Activated T-helper 1 cell treated with anti-CD3 and anti-CD28 coated beads, Interleukin-12 subunit alpha, Interleukin-12 subunit beta, Interleukin-2, Interleukin-4 antibody, amounts not matched to agents 30 ng/mL and 10 ng/mL and 1 ng/mL, durations not matched to agents 14 hours and 24 hours and 36 hours (primary cell): ENCODE measurements at regions not wholly inside any gene's neighbourhood (a gene's known extent, or its start where the extent isn't known, plus 50 kb on each side); places are given as distances from the start of the nearest gene placed in this dataset.
"Not testable (repeated sequence)": the region's sequence is repeated elsewhere in the genome, so short reads cannot be mapped to it uniquely, and the experiment has no call there.

Experiments used
- DNase-seq: peaks from one replicate; pipeline ENCODE4 v3.0.0; 2021; ENCODE audit warnings: low spot score
- H3K27ac Mint-ChIP-seq: one replicate; pipeline ENCODE4 v1.8.0; 2021; ENCODE audit warnings: mild to moderate bottlenecking, mixed read lengths
- H3K27me3 Mint-ChIP-seq: one replicate; pipeline ENCODE4 v1.8.0; 2022; ENCODE audit warnings: mild to moderate bottlenecking, moderate library complexity, mixed read lengths; ENCODE audit not compliant: insufficient read depth
- H3K36me3 Mint-ChIP-seq: one replicate; pipeline ENCODE4 v1.8.0; 2021; ENCODE audit warnings: low read depth, mixed read lengths
- H3K4me1 Mint-ChIP-seq: one replicate; pipeline ENCODE4 v1.8.0; 2021; ENCODE audit warnings: low read depth, mixed read lengths
- H3K4me3 Mint-ChIP-seq: one replicate; pipeline ENCODE4 v1.8.0; 2021; ENCODE audit warnings: mild to moderate bottlenecking, moderate library complexity, mixed read lengths
- H3K9me3 Mint-ChIP-seq: one replicate; pipeline ENCODE4 v1.8.0; 2021; ENCODE audit warnings: mixed read lengths
- intact Hi-C: fragments of 100-400 bp; cut with micrococcal nuclease; formaldehyde crosslinking; loops from one replicate; pipeline ENCODE4 v1.15.1; 2024

DNA sequence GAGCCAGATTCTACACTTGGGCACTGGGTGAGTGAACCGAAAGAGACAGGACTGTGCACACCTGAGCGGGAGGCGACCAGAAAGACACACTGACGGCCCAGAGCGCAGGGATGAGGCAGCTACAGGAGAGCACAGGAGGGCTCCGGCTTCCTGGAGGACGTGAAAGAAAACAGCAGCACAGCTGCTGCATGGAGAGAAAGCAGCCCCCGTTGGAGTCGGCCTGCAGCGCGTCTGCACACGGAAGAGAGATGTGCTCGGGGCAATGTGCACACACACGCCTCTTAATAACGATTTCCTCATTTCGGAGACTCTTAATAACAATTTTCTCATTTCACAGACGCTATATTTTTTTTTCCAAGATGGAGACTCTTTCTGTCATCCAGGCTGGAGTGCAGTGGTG is 160.4 kb downstream of the CTTN start:
- intact Hi-C loops = no loop called here
- DNase-seq = no peak
- no peaks in the 10 kb centered on the region for H3K36me3 Mint-ChIP-seq
- H3K27ac Mint-ChIP-seq = no peak overlapping the region
- no peak overlapping the region for H3K4me3 Mint-ChIP-seq
- H3K9me3 Mint-ChIP-seq = no peaks in the 10 kb centered on the region
- peaks cover 2% of the 10 kb centered on the region for H3K27me3 Mint-ChIP-seq
- H3K4me1 Mint-ChIP-seq = no peaks in the 10 kb centered on the region

DNA sequence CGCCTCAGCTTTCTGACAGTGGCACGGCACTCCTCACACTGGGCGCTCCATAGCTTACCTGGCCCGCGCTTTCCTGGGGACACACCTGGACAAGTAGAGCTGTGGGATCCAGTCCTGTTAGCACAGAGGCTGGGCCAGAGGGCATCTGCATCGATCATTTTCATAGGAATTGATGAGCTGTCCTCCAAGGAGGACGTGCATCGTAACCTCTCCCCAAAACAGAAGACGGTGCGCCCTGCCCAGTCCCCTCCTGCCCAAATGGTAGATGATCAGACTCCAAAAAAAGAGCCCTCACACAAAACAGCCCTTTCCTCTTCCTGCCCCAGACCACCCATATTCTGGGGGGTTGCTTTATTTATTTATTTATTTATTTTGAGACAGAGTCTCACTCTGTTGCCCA is 161.2 kb downstream of the CTTN start:
- H3K4me3 Mint-ChIP-seq = no peak overlapping the region
- H3K27me3 Mint-ChIP-seq = peaks cover 4% of the 10 kb centered on the region

DNA sequence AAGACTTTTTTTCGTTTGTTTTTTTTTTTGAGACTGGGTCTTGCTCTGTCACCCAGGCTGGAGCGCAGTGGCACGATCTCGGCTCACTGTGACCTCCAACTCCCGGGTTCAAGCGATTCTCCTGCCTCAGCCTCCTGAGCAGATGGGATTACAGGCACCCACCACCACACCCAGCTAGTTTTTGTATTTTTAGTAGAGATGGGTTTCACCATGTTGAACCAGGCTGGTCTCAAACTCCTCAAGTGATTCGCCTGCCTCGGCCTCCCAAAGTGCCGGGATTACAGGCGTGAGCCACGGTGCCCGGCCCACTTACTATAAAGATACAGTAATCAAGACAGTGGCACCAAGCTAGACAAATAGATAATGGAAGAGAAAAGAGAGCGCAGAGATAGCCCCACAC is 162.3 kb downstream of the CTTN start:
- H3K4me3 Mint-ChIP-seq, H3K36me3 Mint-ChIP-seq, DNase-seq, H3K9me3 Mint-ChIP-seq, H3K27ac Mint-ChIP-seq, H3K4me1 Mint-ChIP-seq, intact Hi-C loops, H3K27me3 Mint-ChIP-seq: not testable (repeated sequence)

More for the DNA sequence above, 161.2 kb downstream of the CTTN start:
- DNase-seq = no peak
- H3K27ac Mint-ChIP-seq = no peak overlapping the region
- H3K9me3 Mint-ChIP-seq = no peaks in the 10 kb centered on the region
- no peaks in the 10 kb centered on the region for H3K4me1 Mint-ChIP-seq
- H3K36me3 Mint-ChIP-seq = no peaks in the 10 kb centered on the region
- intact Hi-C loops = no loop called here

DNA sequence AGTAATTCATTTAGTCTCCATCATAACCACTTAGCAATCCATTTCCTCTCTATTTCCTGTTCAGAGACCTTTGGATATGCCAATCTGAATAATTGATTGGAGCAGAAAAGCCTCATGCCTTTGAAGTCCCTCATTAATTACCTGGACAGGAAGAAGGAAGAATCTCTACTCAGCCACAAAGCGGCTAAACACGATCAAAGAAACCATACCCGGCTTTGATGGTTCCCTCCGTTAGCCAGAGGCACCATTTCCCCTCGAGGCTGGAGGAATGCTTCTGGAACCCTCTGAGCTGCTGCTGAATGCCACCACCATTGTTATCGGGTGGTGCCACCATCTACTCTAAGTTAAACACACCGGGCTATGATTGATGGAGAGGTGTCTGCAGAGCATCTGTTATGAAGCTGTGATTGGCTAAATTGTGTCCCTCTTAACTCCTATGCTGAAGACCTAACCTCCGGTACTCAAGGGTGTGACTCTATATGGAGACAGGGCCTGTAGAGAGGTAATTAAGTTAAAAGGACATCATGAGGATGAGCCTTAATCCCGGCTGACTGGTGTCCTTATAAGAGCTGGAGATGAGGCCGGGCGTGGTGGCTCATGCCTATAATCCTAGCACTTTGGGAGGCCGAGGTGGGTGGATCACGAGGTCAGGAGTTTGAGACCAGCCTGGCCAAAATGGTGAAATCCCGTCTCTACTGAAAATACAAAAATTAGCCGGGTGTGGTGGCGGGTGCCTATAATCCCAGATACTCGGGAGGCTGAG is 168.6 kb downstream of the CTTN start:
- intact Hi-C loops = no loop called here
- no peak overlapping the region for H3K27ac Mint-ChIP-seq
- DNase-seq = no peak
- H3K4me1 Mint-ChIP-seq = no peaks in the 10 kb centered on the region
- no peak overlapping the region for H3K4me3 Mint-ChIP-seq
- H3K9me3 Mint-ChIP-seq = no peaks in the 10 kb centered on the region
- no peaks in the 10 kb centered on the region for H3K36me3 Mint-ChIP-seq
- H3K27me3 Mint-ChIP-seq = peaks cover 7% of the 10 kb centered on the region

DNA sequence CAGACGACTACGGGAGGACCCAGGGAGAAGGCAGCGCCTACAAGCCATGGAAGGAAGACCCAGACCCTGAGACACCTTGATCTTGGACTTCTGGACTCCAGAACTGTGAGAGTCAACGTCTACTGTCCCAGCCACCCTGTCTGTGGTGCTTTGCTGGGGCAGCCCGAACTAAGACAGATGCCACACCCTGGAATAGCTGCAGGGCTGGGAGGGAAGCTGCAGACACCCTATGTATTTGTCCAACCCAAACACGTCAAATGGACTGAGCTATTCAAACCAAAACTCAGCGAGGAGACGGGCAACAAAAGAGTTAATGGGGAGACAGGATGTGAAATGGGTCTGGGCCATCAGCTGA is 169.3 kb downstream of the CTTN start:
- peaks cover 7% of the 10 kb centered on the region for H3K27me3 Mint-ChIP-seq
- H3K4me1 Mint-ChIP-seq = no peaks in the 10 kb centered on the region

DNA sequence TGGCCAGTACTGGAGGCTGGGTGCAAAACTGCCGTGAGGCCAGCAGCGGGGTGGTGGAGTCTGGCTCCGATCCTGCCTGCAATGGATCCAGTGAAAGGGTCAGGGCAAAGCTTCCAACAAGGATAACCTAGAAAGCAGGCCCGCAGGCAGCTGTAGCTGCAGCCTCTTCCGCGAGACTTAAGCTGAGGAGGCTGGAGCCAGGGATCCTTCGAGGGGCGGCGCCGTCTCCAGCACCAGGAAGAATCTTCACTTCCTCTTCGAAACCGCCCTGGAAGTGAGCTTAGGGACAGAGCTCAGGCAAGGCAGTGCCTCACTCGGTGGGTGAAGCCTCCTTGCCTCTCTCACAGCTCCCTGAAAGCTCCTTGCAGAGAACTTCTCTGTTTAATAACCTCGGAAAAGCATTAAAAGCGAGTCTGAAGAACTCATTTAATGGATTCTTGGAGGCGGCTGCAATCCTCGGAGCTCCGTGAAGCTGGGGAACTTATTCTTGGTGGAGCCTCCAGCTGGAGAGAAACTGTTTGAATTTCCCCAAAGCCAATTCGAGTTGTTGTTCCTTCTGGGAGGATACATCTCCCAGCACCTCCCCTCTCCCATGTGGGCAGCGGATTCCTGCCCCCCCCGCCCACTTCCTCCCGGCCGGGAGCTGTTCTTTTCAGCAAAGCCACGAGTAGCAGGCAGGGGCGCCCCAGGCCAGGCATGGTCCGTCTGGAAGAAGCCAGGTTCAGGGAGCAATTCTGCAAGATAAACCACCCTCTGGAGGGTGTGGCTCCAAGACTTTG is 169.9 kb downstream of the CTTN start:
- Mint-ChIP-seq H3K4me3 (no peak overlapping the region), H3K27ac (no peak overlapping the region), H3K9me3 (no peaks in the 10 kb centered on the region), H3K36me3 (no peaks in the 10 kb centered on the region), H3K4me1 (no peaks in the 10 kb centered on the region), H3K27me3 (peaks cover 7% of the 10 kb centered on the region)
- intact Hi-C loops = no loop called here
- DNase-seq = no peak

More for the DNA sequence above, 169.3 kb downstream of the CTTN start:
- Mint-ChIP-seq H3K36me3 (no peaks in the 10 kb centered on the region), H3K27ac (no peak overlapping the region), H3K4me3 (no peak overlapping the region), H3K9me3 (no peaks in the 10 kb centered on the region)
- intact Hi-C loops = no loop called here
- no peak for DNase-seq

DNA sequence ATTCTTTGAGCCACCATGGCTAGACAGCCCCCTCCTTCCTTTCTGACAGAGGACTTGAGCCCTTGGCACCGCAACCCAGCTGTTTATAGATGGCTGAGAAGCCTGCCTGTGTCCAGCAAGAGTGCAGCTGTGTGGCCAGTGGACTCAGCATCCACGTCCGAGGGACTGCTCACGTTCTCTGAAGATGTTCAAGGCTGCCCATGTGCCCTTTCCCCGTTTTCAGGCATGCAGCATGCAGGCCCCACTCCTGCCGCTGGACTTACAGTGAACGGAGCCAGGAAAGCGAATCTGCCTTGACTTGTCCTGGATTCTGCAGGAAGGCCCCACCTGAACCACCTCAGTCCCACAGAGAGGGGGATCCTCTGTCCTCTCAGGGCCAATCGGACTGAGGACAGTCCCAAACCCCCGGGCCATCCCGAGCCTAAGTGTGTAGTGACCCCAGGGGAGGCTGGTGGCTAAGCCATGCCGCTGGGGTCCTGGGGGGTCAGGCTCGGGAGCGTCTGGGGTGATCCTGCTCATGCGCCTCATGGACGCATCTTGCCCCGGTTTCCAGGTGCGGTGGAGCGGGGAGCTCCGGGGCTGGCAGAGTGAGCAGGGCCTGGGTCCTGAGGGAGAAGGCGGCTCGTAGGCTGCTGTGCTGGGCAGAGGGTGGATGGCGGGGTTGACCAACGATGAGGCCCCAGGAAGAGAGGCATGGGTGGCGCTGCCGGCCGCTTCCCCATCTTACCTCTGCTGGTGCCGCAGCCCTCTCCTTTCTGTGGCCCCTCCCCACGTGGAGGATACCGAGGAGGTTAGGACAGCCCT is 170.7 kb downstream of the CTTN start:
- H3K4me1 Mint-ChIP-seq = no peaks in the 10 kb centered on the region
- no peaks in the 10 kb centered on the region for H3K9me3 Mint-ChIP-seq
- no peaks in the 10 kb centered on the region for H3K36me3 Mint-ChIP-seq
- H3K27ac Mint-ChIP-seq = no peak overlapping the region
- DNase-seq = no peak
- peaks cover 7% of the 10 kb centered on the region for H3K27me3 Mint-ChIP-seq
- no peak overlapping the region for H3K4me3 Mint-ChIP-seq
- intact Hi-C loops = no loop called here

DNA sequence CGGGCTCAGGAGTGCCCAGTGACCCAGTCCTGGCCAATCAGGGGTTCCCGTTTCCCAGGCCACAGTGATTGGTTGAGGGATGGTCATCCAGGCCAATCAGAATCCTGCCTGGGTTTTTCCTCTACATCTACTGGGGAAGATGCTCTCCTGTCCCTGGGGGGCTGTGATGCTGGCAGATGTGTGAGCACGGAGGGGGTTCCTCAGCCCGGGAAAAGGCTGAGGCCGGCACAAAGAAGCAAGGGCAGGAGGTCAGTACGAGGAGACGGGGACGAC is 171.2 kb downstream of the CTTN start:
- intact Hi-C loops = no loop called here
- peaks cover 7% of the 10 kb centered on the region for H3K27me3 Mint-ChIP-seq
- no peak for DNase-seq
- H3K4me1 Mint-ChIP-seq = no peaks in the 10 kb centered on the region
- H3K36me3 Mint-ChIP-seq = no peaks in the 10 kb centered on the region
- H3K4me3 Mint-ChIP-seq = no peak overlapping the region
- H3K9me3 Mint-ChIP-seq = no peaks in the 10 kb centered on the region
- H3K27ac Mint-ChIP-seq = no peak overlapping the region

DNA sequence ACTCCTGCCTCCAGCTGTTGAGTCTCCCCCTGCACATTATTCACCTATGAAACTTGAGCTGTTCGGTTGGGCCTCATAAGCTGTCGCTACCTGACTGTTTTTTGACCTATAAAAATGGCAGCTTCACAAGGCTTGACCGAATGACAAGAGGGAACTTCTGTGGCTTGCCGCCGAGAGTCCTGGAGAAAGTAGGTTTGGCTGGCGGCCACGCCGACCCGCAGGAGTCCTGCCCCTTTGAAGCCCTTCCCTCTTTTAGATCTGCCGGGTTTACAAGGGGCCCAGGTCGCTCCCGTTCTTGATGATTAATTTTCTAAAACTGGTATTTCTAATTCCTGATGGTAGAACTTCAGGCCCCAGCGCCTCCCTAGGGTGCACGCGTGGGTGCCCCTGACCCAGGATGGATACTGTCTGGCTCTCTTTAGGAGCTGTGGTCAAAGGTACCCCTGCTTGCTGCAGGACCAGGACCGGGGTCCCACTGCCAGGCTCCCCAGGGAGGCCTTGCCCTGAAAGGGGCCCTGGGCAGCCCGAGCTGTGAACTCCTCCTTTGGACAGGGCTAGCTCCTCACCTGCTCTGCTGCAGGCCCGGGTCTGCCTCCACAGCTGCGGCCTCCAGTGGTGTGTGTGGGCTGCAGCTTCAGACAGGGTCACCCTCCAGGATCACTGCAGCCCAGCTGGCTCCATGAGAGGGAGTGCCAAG is 171.8 kb downstream of the CTTN start:
- Mint-ChIP-seq H3K4me3 (no peak overlapping the region), H3K36me3 (no peaks in the 10 kb centered on the region), H3K27ac (no peak overlapping the region), H3K27me3 (peaks cover 7% of the 10 kb centered on the region), H3K4me1 (no peaks in the 10 kb centered on the region), H3K9me3 (no peaks in the 10 kb centered on the region)
- intact Hi-C loops = no loop called here
- no peak for DNase-seq

DNA sequence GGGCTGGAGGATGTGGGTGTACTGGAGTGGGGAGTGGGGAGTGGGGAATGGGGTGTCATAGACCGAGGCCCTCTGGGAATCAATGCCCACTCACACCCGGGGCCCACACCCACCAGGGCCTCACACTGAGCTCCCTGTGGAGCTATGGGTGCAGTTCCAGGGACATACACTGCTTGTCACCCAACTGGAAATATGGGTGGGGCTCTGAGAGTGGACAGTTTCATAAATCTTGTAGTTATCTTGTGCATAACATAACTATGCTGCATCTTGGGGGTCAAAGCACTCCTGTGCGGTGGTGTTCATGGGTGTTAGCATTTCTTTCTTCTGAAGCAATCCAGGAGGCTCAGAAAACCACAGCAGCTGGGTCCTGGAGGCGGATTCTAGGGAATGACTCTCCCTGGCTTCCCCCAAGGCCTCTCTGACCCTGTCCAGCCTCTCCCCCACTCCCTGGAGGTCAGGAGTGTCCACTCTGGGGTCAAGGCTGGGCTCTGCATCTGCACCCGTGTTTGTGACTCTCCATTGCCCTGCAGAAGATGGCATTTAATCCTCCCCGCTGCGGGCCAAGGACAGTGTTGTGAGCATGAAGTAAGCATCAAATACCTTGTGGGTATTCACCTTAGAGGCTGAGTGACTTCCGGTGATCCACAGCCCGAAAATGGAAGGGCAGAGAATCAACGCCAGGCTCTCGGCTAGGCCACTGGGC is 172.5 kb downstream of the CTTN start:
- H3K9me3 Mint-ChIP-seq = no peaks in the 10 kb centered on the region
- DNase-seq = no peak
- no peak overlapping the region for H3K4me3 Mint-ChIP-seq
- no peak overlapping the region for H3K27ac Mint-ChIP-seq
- H3K27me3 Mint-ChIP-seq = peaks cover 7% of the 10 kb centered on the region
- intact Hi-C loops = no loop called here
- H3K4me1 Mint-ChIP-seq = no peaks in the 10 kb centered on the region
- H3K36me3 Mint-ChIP-seq = no peaks in the 10 kb centered on the region

DNA sequence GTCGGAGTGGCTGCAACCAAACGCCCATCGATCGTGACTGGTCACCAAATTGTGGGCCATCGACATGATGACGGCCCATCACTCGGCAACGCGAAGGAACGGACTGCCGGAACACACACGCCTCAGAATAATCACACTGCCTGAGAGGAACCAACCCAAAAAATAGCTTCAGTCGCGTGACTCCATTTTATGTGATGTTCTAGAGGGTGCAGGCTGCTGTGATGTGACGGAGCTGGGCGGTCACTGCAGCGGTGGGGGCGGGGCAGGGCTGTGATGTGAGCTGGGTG is 174.6 kb downstream of the CTTN start:
- Mint-ChIP-seq H3K4me1 (no peaks in the 10 kb centered on the region), H3K9me3 (no peaks in the 10 kb centered on the region), H3K4me3 (no peak overlapping the region), H3K27me3 (peaks cover 2% of the 10 kb centered on the region), H3K27ac (no peak overlapping the region), H3K36me3 (no peaks in the 10 kb centered on the region)
- intact Hi-C loops = no loop called here
- DNase-seq = no peak

DNA sequence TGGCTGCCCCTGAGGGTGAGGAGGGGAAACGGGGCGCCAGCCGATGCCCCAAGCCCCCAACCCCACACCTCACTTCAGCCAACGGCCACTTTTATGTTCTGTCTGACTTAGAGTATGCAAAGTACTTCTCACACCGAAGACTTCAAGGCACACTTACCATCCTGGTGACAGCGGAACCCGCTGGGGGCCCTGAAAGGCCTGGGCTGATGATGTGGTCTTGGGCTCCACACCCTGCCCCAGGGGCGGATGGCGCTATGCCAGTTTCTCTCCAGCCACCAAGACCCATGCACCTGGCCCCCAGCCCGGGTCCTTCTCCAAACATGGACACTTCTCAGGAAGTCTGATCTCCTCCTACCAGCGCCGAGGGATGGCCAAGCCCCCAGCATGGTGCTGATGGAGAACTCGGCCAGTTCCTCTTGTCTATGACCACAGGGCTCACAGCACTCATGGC is 175.4 kb downstream of the CTTN start:
- H3K36me3 Mint-ChIP-seq = no peaks in the 10 kb centered on the region
- H3K4me3 Mint-ChIP-seq = no peak overlapping the region
- no peak for DNase-seq

More for the DNA sequence above, 175.4 kb downstream of the CTTN start:
- Mint-ChIP-seq H3K27ac (no peak overlapping the region), H3K9me3 (no peaks in the 10 kb centered on the region), H3K27me3 (peaks cover 2% of the 10 kb centered on the region), H3K4me1 (no peaks in the 10 kb centered on the region)
- intact Hi-C loops = no loop called here
